Ovary (tissue), 7 donors: ENCODE measurements at regions not wholly inside any gene's neighbourhood (a gene's known extent, or its start where the extent isn't known, plus 50 kb on each side); places are given as distances from the start of the nearest gene placed in this dataset.

Experiments
- DNase-seq, 5 donors: peaks; one replicate each; pipeline ENCODE4 v3.0.0-alpha.2; 2019 to 2020
- H3K27ac ChIP-seq, 2 donors: fragments of 200-600 bp; one replicate each; pipeline versions ENCODE4 v1.5.1 to v1.8.0; 2019 to 2022
- H3K27me3 ChIP-seq: fragments of 200-600 bp; one replicate; pipeline ENCODE4 v1.8.0; 2022
- H3K36me3 ChIP-seq: fragments of 200-600 bp; sonication (generic); one replicate; pipeline ENCODE4 v1.5.1; 2019
- H3K4me1 ChIP-seq: one replicate; pipeline ENCODE4 v1.8.1; 2013; ENCODE audit warnings: mild to moderate bottlenecking, moderate library complexity; ENCODE audit not compliant: insufficient read depth
- H3K4me3 ChIP-seq: fragments of 200-600 bp; sonication (generic); one replicate; pipeline ENCODE4 v1.5.1; 2017
- H3K9me3 ChIP-seq, 2 donors: fragments of 200-600 bp in 1 of 2; sonication (generic) in 1 of 2; one replicate each; pipeline versions ENCODE4 v1.5.1 to v1.8.1; 2013 to 2019; ENCODE audit warnings: mild to moderate bottlenecking in 1 of 2, moderate library complexity in 1 of 2
- EP300 ChIP-seq: sonication (generic); formaldehyde crosslinking; IDR thresholded peaks from one replicate; pipeline ENCODE4 v1.6.1; 2017; ENCODE audit warnings: antibody characterized with exemption
- POLR2A ChIP-seq: fragments of 450-650 bp; IDR thresholded peaks from one replicate; pipeline ENCODE4 v1.6.1; 2017; ENCODE audit warnings: antibody characterized with exemption, mild to moderate bottlenecking, moderate library complexity
- WGBS, 3 donors: extraction: QIAGEN DNeasy Blood & Tissue Kit in 1 of 3; methylation state at CpG; one replicate each; pipeline versions ENCODE4 v1.1.5 to v1.1.7; 2013 to 2017; 5-methylcytosine and 5-hydroxymethylcytosine counted together
- intact Hi-C, 4 donors: fragments of 100-400 bp; cut with DNase I; formaldehyde crosslinking; loops; one replicate each; pipeline versions ENCODE4 v1.11.0 to v1.15.1; 2022 to 2023
- TF ChIP-seq, protein P1 (sequence below), 3 donors: fragments of 450-650 bp in 2 of 3; fragments of 200-600 bp in 1 of 3; IDR thresholded peaks; one replicate each; pipeline versions ENCODE4 v1.5.1 to v1.8.0; 2016 to 2022; ENCODE audit warnings: antibody characterized with exemption in 3 of 3, mild to moderate bottlenecking in 1 of 3
- donor health status: DM: no; HTN: no; CAD: no; lungs with moderate emphysema.
- donor health status: DM: no; HTN: no; CAD: no.
- donor health status: Bipolar disorder and iron deficiency.
- donor health status: DM: no; HTN: no; CAD: no.
- donor health status: DM: yes; HTN: yes; CAD: no.

GRCh38 chr2:13650586-13651180, 933.9 kb downstream of the TRIB2 start:
- intact Hi-C loops: no loop called here
- WGBS, 3 donors: 70 to 78% (median 73%) methylated on average over 3 of the region's 3 CpGs
- no peak for DNase-seq
- Histone ChIP-seq H3K9me3 (no peaks in the 10 kb centered on the region), H3K27ac (no peak overlapping the region), H3K4me3 (no peak overlapping the region), H3K4me1 (no peaks in the 10 kb centered on the region), H3K27me3 (no peaks in the 10 kb centered on the region), H3K36me3 (no peaks in the 10 kb centered on the region)
- no peak for TF ChIP-seq EP300
- TF ChIP-seq, protein P1, sequence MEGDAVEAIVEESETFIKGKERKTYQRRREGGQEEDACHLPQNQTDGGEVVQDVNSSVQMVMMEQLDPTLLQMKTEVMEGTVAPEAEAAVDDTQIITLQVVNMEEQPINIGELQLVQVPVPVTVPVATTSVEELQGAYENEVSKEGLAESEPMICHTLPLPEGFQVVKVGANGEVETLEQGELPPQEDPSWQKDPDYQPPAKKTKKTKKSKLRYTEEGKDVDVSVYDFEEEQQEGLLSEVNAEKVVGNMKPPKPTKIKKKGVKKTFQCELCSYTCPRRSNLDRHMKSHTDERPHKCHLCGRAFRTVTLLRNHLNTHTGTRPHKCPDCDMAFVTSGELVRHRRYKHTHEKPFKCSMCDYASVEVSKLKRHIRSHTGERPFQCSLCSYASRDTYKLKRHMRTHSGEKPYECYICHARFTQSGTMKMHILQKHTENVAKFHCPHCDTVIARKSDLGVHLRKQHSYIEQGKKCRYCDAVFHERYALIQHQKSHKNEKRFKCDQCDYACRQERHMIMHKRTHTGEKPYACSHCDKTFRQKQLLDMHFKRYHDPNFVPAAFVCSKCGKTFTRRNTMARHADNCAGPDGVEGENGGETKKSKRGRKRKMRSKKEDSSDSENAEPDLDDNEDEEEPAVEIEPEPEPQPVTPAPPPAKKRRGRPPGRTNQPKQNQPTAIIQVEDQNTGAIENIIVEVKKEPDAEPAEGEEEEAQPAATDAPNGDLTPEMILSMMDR (IDR thresholded peaks at IDR 0.05): no peak
- no peak for TF ChIP-seq POLR2A

GRCh38 chr2:13651684-13652131, 935.0 kb downstream of the TRIB2 start:
- TF ChIP-seq POLR2A (no peak), EP300 (no peak)
- TF ChIP-seq, protein P1 (IDR thresholded peaks at IDR 0.05): no peak
- no peak overlapping the region for H3K27ac ChIP-seq
- no peaks in the 10 kb centered on the region for H3K36me3 ChIP-seq
- no peak overlapping the region for H3K4me3 ChIP-seq
- H3K4me1 ChIP-seq: no peaks in the 10 kb centered on the region
- H3K9me3 ChIP-seq: no peaks in the 10 kb centered on the region
- intact Hi-C loops: no loop called here
- H3K27me3 ChIP-seq: no peaks in the 10 kb centered on the region
- no peak for DNase-seq

- H3K4me1 ChIP-seq: no peaks in the 10 kb centered on the region
- no peaks in the 10 kb centered on the region for H3K36me3 ChIP-seq
- intact Hi-C loops: no loop called here
- no peaks in the 10 kb centered on the region for H3K9me3 ChIP-seq
- no peak overlapping the region for H3K4me3 ChIP-seq
- TF ChIP-seq, protein P1 (IDR thresholded peaks at IDR 0.05): no peak
- no peak for TF ChIP-seq EP300
- no peak for TF ChIP-seq POLR2A
- no peaks in the 10 kb centered on the region for H3K27me3 ChIP-seq
- no peak for DNase-seq
- 74 to 75% (median 75%) methylated on average over 2 of the region's 2 CpGs for WGBS, 3 donors
- H3K27ac ChIP-seq: no peak overlapping the region
These were observed 936.0 kb downstream of the TRIB2 start for GRCh38 chr2:13652531-13653313.

- intact Hi-C loops: no loop called here
- no peak for DNase-seq
- Histone ChIP-seq H3K4me1 (no peaks in the 10 kb centered on the region), H3K4me3 (no peak overlapping the region), H3K27me3 (peaks cover 3% of the 10 kb centered on the region), H3K9me3 (no peaks in the 10 kb centered on the region), H3K27ac (no peak overlapping the region), H3K36me3 (no peaks in the 10 kb centered on the region)
- TF ChIP-seq EP300 (no peak), POLR2A (no peak)
- TF ChIP-seq, protein P1 (IDR thresholded peaks at IDR 0.05): no peak
These were observed 937.7 kb downstream of the TRIB2 start for GRCh38 chr2:13654416-13654815.
